B cell (primary cell): ENCODE measurements at regions not wholly inside any gene's neighbourhood (a gene's known extent, or its start where the extent isn't known, plus 50 kb on each side); places are given as distances from the start of the nearest gene placed in this dataset.

Source experiments
- ATAC-seq: fragments of 200-7000 bp; cut with Tn5 transposase; one replicate; pipeline ENCODE4 v1.10.0; 2021; ENCODE audit warnings: low read depth, mild to moderate bottlenecking, moderate number of reproducible peaks, moderate library complexity
- CTCF ChIA-PET: fragments of 350-600 bp; sonication (Branson Sonifier 250); formaldehyde crosslinking; loops from one replicate; lab custom pipeline; 2021; ENCODE audit warnings: antibody characterized with exemption, inconsistent platforms; lab: Charles Lee
- POLR2A ChIA-PET: fragments of 350-600 bp; sonication (Branson Sonifier 250); formaldehyde crosslinking; loops from one replicate; lab custom pipeline; 2021; ENCODE audit warnings: antibody characterized with exemption; lab: Charles Lee
- DNase-seq: peaks from one replicate; pipeline ENCODE4 v3.0.0; 2013
- H2AFZ ChIP-seq: 2 replicates; pipeline ENCODE4 v1.6.1; 2012; ENCODE audit warnings: mild to moderate bottlenecking, low read depth, low read length; ENCODE audit not compliant: insufficient read depth, poor library complexity, severe bottlenecking
- H3K27ac ChIP-seq, 2 donors: 1 replicate in 1 of 2; 2 replicates in 1 of 2; pipeline ENCODE4 v1.5.1; 2012 to 2013; ENCODE audit warnings: low read length in 2 of 2, mild to moderate bottlenecking in 2 of 2, moderate library complexity in 1 of 2
- H3K27me3 ChIP-seq, 4 experiments: fragments of 200-600 bp in 1 of 4; sonication (generic) in 1 of 4; replicated peaks in 1 of 4; 1 replicate in 2 of 4; 2 replicates in 2 of 4; pipeline versions ENCODE4 v1.6.1 to v1.7.0; 2013 to 2016; ENCODE audit warnings: low read length in 3 of 4, mild to moderate bottlenecking in 2 of 4, mixed read lengths in 1 of 4, moderate library complexity in 1 of 4; ENCODE audit not compliant: insufficient read depth in 4 of 4, control insufficient read depth in 3 of 4; ENCODE audit errors: control extremely low read depth in 1 of 4
- H3K36me3 ChIP-seq, 2 experiments: replicated peaks in 1 of 2; 1 replicate in 1 of 2; 2 replicates in 1 of 2; pipeline versions ENCODE4 v1.6.1 to v1.7.1; 2013; ENCODE audit warnings: low read length in 1 of 2; ENCODE audit not compliant: insufficient read depth in 2 of 2, control insufficient read depth in 1 of 2; ENCODE audit errors: control extremely low read depth in 1 of 2, extremely low read depth in 1 of 2
- H3K4me1 ChIP-seq, 2 donors: fragments of 200-600 bp in 1 of 2; sonication (generic) in 1 of 2; 1 replicate in 1 of 2; 2 replicates in 1 of 2; pipeline versions ENCODE4 v1.5.1 to v1.6.1; 2013 to 2017; ENCODE audit warnings: low read length in 2 of 2; ENCODE audit not compliant: control insufficient read depth in 2 of 2, insufficient read depth in 2 of 2
- H3K4me2 ChIP-seq: replicated peaks from 2 replicates; pipeline ENCODE3; 2012; ENCODE audit warnings: mild to moderate bottlenecking, low read depth, low read length; ENCODE audit not compliant: poor library complexity, severe bottlenecking
- H3K4me3 ChIP-seq, 5 experiments: fragments of 200-600 bp in 1 of 5; sonication (generic) in 1 of 5; 1 replicate in 3 of 5; 2 replicates in 2 of 5; pipeline versions ENCODE4 v1.5.1 to v1.7.0; 2011 to 2016; ENCODE audit warnings: low read length in 4 of 5, mild to moderate bottlenecking in 4 of 5, low read depth in 2 of 5, control low read depth in 1 of 5, moderate library complexity in 1 of 5; ENCODE audit not compliant: insufficient read depth in 1 of 5; ENCODE audit errors: control extremely low read depth in 1 of 5, extremely low read depth in 1 of 5
- H3K79me2 ChIP-seq: fragments of 200-600 bp; sonication (generic); one replicate; pipeline ENCODE4 v1.6.0; 2016; ENCODE audit warnings: low read length; ENCODE audit not compliant: control insufficient read depth, insufficient read depth
- H3K9ac ChIP-seq: fragments of 200-600 bp; sonication (generic); 2 replicates; pipeline ENCODE4 v1.6.1; 2017; ENCODE audit warnings: mild to moderate bottlenecking, low read length, moderate library complexity
- H3K9me3 ChIP-seq, 3 donors: one replicate each; pipeline versions ENCODE4 v1.6.1 to v1.7.1; 2013; ENCODE audit warnings: low read length in 2 of 3; ENCODE audit not compliant: control insufficient read depth in 2 of 3, insufficient read depth in 1 of 3; ENCODE audit errors: control extremely low read depth in 1 of 3
- H4K20me1 ChIP-seq: 2 replicates; pipeline ENCODE4 v1.6.0; 2012; ENCODE audit warnings: mild to moderate bottlenecking, low read length; ENCODE audit not compliant: insufficient read depth, control insufficient read depth, poor library complexity, severe bottlenecking
- H3K27ac Mint-ChIP-seq: one replicate; pipeline ENCODE4 v1.8.0; 2021; ENCODE audit warnings: mixed read lengths
- H3K27me3 Mint-ChIP-seq: one replicate; pipeline ENCODE4 v1.8.0; 2021; ENCODE audit warnings: mixed read lengths
- H3K4me1 Mint-ChIP-seq: one replicate; pipeline ENCODE4 v1.8.0; 2021; ENCODE audit warnings: mixed read lengths
- H3K4me3 Mint-ChIP-seq: one replicate; pipeline ENCODE4 v1.8.0; 2021; ENCODE audit warnings: mixed read lengths
- H3K9me3 Mint-ChIP-seq: one replicate; pipeline ENCODE4 v1.8.0; 2022; ENCODE audit warnings: mixed read lengths; ENCODE audit not compliant: insufficient read depth
- CTCF ChIP-seq: fragments of 200-600 bp; IDR thresholded peaks from one replicate; pipeline ENCODE4 v1.8.0; 2022; ENCODE audit warnings: antibody characterized with exemption, mild to moderate bottlenecking
- EZH2 ChIP-seq: IDR thresholded peaks from 2 replicates; pipeline ENCODE4 v1.6.1; 2012; ENCODE audit warnings: borderline replicate concordance, low read depth, mild to moderate bottlenecking, moderate library complexity, low read length; ENCODE audit not compliant: insufficient read depth, poor library complexity, severe bottlenecking
- WGBS: methylation state at CpG from one replicate; pipeline ENCODE4 v1.1.5; 2013; ENCODE audit warnings: missing lambda C conversion rate; ENCODE audit not compliant: insufficient coverage; 5-methylcytosine and 5-hydroxymethylcytosine counted together
- intact Hi-C: fragments of 100-400 bp; cut with micrococcal nuclease; formaldehyde crosslinking; loops from one replicate; pipeline ENCODE4 v1.10.0; 2022

GRCh38 chr5:115389799-115390382 lies 93.4 kb upstream of the CCDC112 start:
- H3K4me1 ChIP-seq: no peaks in the 10 kb centered on the region
- no peak overlapping the region for H2AFZ ChIP-seq
- ATAC-seq (no peak), DNase-seq (no peak)
- no peak overlapping the region for H3K9ac ChIP-seq
- no peak overlapping the region for H3K4me2 ChIP-seq
- no peaks in the 10 kb centered on the region for H3K4me1 Mint-ChIP-seq
- H3K9me3 Mint-ChIP-seq: peaks cover 2% of the 10 kb centered on the region
- H3K27ac ChIP-seq: no peak overlapping the region
- H3K27me3 Mint-ChIP-seq: no peaks in the 10 kb centered on the region
- H3K79me2 ChIP-seq: no peaks in the 10 kb centered on the region
- CTCF ChIA-PET: no interaction called here
- H3K9me3 ChIP-seq: no peaks in the 10 kb centered on the region
- H3K36me3 ChIP-seq: no peaks in the 10 kb centered on the region
- no peak overlapping the region for H3K4me3 Mint-ChIP-seq
- POLR2A ChIA-PET: no interaction called here
- H3K4me3 ChIP-seq: no peak overlapping the region
- H3K27ac Mint-ChIP-seq: no peak overlapping the region
- H3K27me3 ChIP-seq: no peaks in the 10 kb centered on the region
- H4K20me1 ChIP-seq: no peaks in the 10 kb centered on the region
- 83% methylated on average over 13 of the region's 15 CpGs for WGBS
- intact Hi-C loops: no loop called here
- TF ChIP-seq EZH2 (no peak), CTCF (no peak)

GRCh38 chr5:115389034-115389798 lies 92.8 kb upstream of the CCDC112 start:
- Histone ChIP-seq H3K4me2 (no peak overlapping the region), H2AFZ (no peak overlapping the region), H3K79me2 (no peaks in the 10 kb centered on the region), H3K36me3 (no peaks in the 10 kb centered on the region), H3K9me3 (no peaks in the 10 kb centered on the region), H3K9ac (no peak overlapping the region), H3K4me3 (no peak overlapping the region), H3K27me3 (no peaks in the 10 kb centered on the region), H3K27ac (no peak overlapping the region), H3K4me1 (no peaks in the 10 kb centered on the region), H4K20me1 (no peaks in the 10 kb centered on the region)
- 92% methylated on average over 4 of the region's 8 CpGs for WGBS
- H3K4me3 Mint-ChIP-seq: no peak overlapping the region
- H3K9me3 Mint-ChIP-seq: no peaks in the 10 kb centered on the region
- TF ChIP-seq EZH2: no peak
- no peak for TF ChIP-seq CTCF
- H3K4me1 Mint-ChIP-seq: no peaks in the 10 kb centered on the region
- ChIA-PET CTCF (no interaction called here), POLR2A (no interaction called here)
- no peak overlapping the region for H3K27ac Mint-ChIP-seq
- H3K27me3 Mint-ChIP-seq: no peaks in the 10 kb centered on the region
- intact Hi-C loops: no loop called here
- no peak for DNase-seq
- ATAC-seq: no peak
